GM12878 (cell line): ENCODE measurements at regions not wholly inside any gene's neighbourhood (a gene's known extent, or its start where the extent isn't known, plus 50 kb on each side); places are given as distances from the start of the nearest gene placed in this dataset.

Experiments
- ATAC-seq: fragments of 200-7000 bp; cut with Tn5 transposase; 3 replicates; pipeline ENCODE4 v1.9.1; 2020; ENCODE audit warnings: mild to moderate bottlenecking, moderate library complexity
- BruUV-seq: library from RNA; stranded (reverse); fragments of 400-500 nt; replicated peaks from 2 replicates; lab custom pipeline; 2021; lab: Mats Ljungman, UMichigan
- CTCF ChIA-PET: fragments of 300-600 bp; sonication (Branson Sonifier 250); formaldehyde crosslinking; extraction: SDS; loops from one replicate; lab custom pipeline; 2021; ENCODE audit warnings: inconsistent platforms; lab: Yijun Ruan, JAX
- POLR2A ChIA-PET: fragments of 350-600 bp; formaldehyde crosslinking; extraction: SDS; loops from one replicate; lab custom pipeline; 2021; ENCODE audit warnings: inconsistent platforms; lab: Charles Lee
- RAD21 ChIA-PET: fragments of 300-600 bp; sonication (Branson Sonifier 250); formaldehyde crosslinking; loops from one replicate; lab custom pipeline; 2023; ENCODE audit warnings: antibody characterized with exemption; ENCODE audit not compliant: unreplicated experiment; lab: Charles Lee
- SMC1A ChIA-PET: fragments of 300-600 bp; sonication (Branson Sonifier 250); formaldehyde crosslinking; loops from one replicate; lab custom pipeline; 2023; ENCODE audit not compliant: unreplicated experiment, uncharacterized antibody; lab: Charles Lee
- DNase-seq: peaks from one replicate; pipeline ENCODE4 v3.0.0-alpha.2; 2011; ENCODE audit warnings: low read depth, low spot score
- FAIRE-seq: peaks from 3 replicates; lab custom pipeline; 2011; peaks lifted over from hg19 to GRCh38; lab: Jason Lieb, UNC
- H2AFZ ChIP-seq: 2 replicates; pipeline ENCODE4 v1.6.0; 2011; ENCODE audit warnings: low read depth, low read length, control low read depth; ENCODE audit not compliant: control insufficient read depth
- H3K27ac ChIP-seq: 2 replicates; pipeline ENCODE4 v1.5.1; 2011; ENCODE audit warnings: control low read depth; ENCODE audit not compliant: control insufficient read depth, insufficient read depth
- H3K27me3 ChIP-seq, 2 experiments: replicated peaks in 1 of 2; 2 replicates each; pipeline versions ENCODE4 v1.6.0 to v1.6.1; 2011; ENCODE audit warnings: low read length in 1 of 2; ENCODE audit not compliant: control insufficient read depth in 2 of 2, insufficient read depth in 2 of 2
- H3K36me3 ChIP-seq, 2 experiments: 2 replicates each; pipeline ENCODE4 v1.5.1; 2011; ENCODE audit warnings: low read length in 1 of 2; ENCODE audit not compliant: control insufficient read depth in 2 of 2, insufficient read depth in 2 of 2
- H3K4me1 ChIP-seq: 2 replicates; pipeline ENCODE4 v1.6.1; 2011; ENCODE audit warnings: mild to moderate bottlenecking, low read length, moderate library complexity, mixed read lengths; ENCODE audit not compliant: control insufficient read depth, insufficient read depth
- H3K4me2 ChIP-seq: 2 replicates; pipeline ENCODE4 v1.6.0; 2011; ENCODE audit warnings: control low read depth; ENCODE audit not compliant: control insufficient read depth, insufficient read depth
- H3K4me3 ChIP-seq: fragments of 200-600 bp; sonication (generic); 2 replicates; pipeline ENCODE4 v1.5.1; 2016
- H3K79me2 ChIP-seq: 2 replicates; pipeline ENCODE4 v1.6.0; 2011; ENCODE audit warnings: low read length; ENCODE audit not compliant: control insufficient read depth, insufficient read depth
- H3K9ac ChIP-seq: 2 replicates; pipeline ENCODE4 v1.8.0; 2011; ENCODE audit warnings: low read length, control low read depth, mixed read lengths; ENCODE audit not compliant: control insufficient read depth, insufficient read depth
- H3K9me3 ChIP-seq: replicated peaks from 3 replicates; pipeline ENCODE4 v1.5.1; 2011; ENCODE audit warnings: mild to moderate bottlenecking, low read length; ENCODE audit not compliant: control insufficient read depth, insufficient read depth
- H4K20me1 ChIP-seq: 2 replicates; pipeline ENCODE4 v1.6.0; 2011; ENCODE audit not compliant: control insufficient read depth, insufficient read depth
- BACH1 ChIP-seq: fragments of 450-650 bp; IDR thresholded peaks from 2 replicates; pipeline ENCODE4 v1.6.1; 2017; ENCODE audit warnings: mild to moderate bottlenecking, borderline replicate concordance
- CBX3 ChIP-seq: fragments of 200-600 bp; sonication (generic); IDR thresholded peaks from 2 replicates; pipeline ENCODE4 v1.6.1; 2016; ENCODE audit warnings: low read depth, borderline replicate concordance
- CHD2 ChIP-seq: IDR thresholded peaks from 2 replicates; pipeline ENCODE4 v1.6.1; 2011; ENCODE audit warnings: low read depth, low read length, improper control_type of control experiment, borderline replicate concordance
- ETV6 ChIP-seq, 2 experiments: fragments of 450-650 bp in 1 of 2; IDR thresholded peaks in 1 of 2; conservative IDR thresholded peaks in 1 of 2; 2 replicates each; pipeline ENCODE4 v1.6.1; 2014; ENCODE audit warnings: antibody characterized with exemption in 1 of 2, borderline replicate concordance in 1 of 2, low read depth in 1 of 2, mild to moderate bottlenecking in 1 of 2, moderate library complexity in 1 of 2
- HCFC1 ChIP-seq: fragments of 150-350 bp; IDR thresholded peaks from 2 replicates; pipeline ENCODE4 v1.6.1; 2014; ENCODE audit warnings: low read length
- HDAC2 ChIP-seq: fragments of 200-600 bp; sonication (generic); IDR thresholded peaks from 2 replicates; pipeline ENCODE4 v1.6.1; 2017
- MXI1 ChIP-seq: fragments of 150-350 bp; IDR thresholded peaks from 2 replicates; pipeline ENCODE4 v1.6.1; 2011; ENCODE audit warnings: low read depth, mild to moderate bottlenecking, inconsistent platforms, low read length, improper control_type of control experiment
- NFYB ChIP-seq: IDR thresholded peaks from 2 replicates; pipeline ENCODE4 v1.6.1; 2011; ENCODE audit warnings: low read depth, mild to moderate bottlenecking, low read length, improper control_type of control experiment, moderate library complexity; ENCODE audit not compliant: insufficient read depth
- RB1 ChIP-seq: fragments of 450-650 bp; formaldehyde crosslinking; IDR thresholded peaks from 2 replicates; pipeline ENCODE4 v1.6.1; 2017; ENCODE audit warnings: mild to moderate bottlenecking, borderline replicate concordance
- RELA ChIP-seq: fragments of 450-650 bp; IDR thresholded peaks from 2 replicates; pipeline ENCODE4 v1.8.0; 2014; ENCODE audit warnings: borderline replicate concordance; ENCODE audit not compliant: partially characterized antibody
- SUPT20H ChIP-seq: IDR thresholded peaks from 2 replicates; pipeline ENCODE4 v1.6.1; 2011; ENCODE audit warnings: low read depth, mild to moderate bottlenecking, low read length, moderate library complexity, borderline replicate concordance; ENCODE audit not compliant: control insufficient read depth
- SUZ12 ChIP-seq: fragments of 200-600 bp; sonication (generic); IDR thresholded peaks from one replicate; pipeline ENCODE4 v1.6.1; 2018; ENCODE audit warnings: antibody characterized with exemption, mild to moderate bottlenecking; ENCODE audit not compliant: unreplicated experiment
- YY1 ChIP-seq: IDR thresholded peaks from 2 replicates; pipeline ENCODE4 v1.6.1; 2011; ENCODE audit warnings: low read depth, mild to moderate bottlenecking, low read length
- ZNF217 ChIP-seq: fragments of 450-650 bp; IDR thresholded peaks from 2 replicates; pipeline ENCODE4 v1.6.1; 2017; ENCODE audit warnings: antibody characterized with exemption, mild to moderate bottlenecking
- WGBS: methylation state at CpG from one replicate; pipeline ENCODE4 v1.1.6; 2016; ENCODE audit warnings: low lambda C conversion rate; ENCODE audit not compliant: insufficient replicate concordance, insufficient coverage; ENCODE audit errors: missing lambda C conversion rate; 5-methylcytosine and 5-hydroxymethylcytosine counted together
- in situ Hi-C: fragments of 300-500 bp; cut with MboI; formaldehyde crosslinking; loops from 9 replicates; pipeline ENCODE4 v1.14.3; 2018; ENCODE audit warnings: mixed read lengths
- intact Hi-C: fragments of 100-400 bp; cut with micrococcal nuclease; formaldehyde crosslinking; loops from one replicate; pipeline ENCODE4 v1.14.2; 2022; ENCODE audit not compliant: unreplicated experiment
- TF ChIP-seq, protein P1 (sequence below): fragments of 450-650 bp; IDR thresholded peaks from 2 replicates; pipeline ENCODE4 v1.6.1; 2018; ENCODE audit warnings: mild to moderate bottlenecking, low read depth, moderate library complexity; ENCODE audit not compliant: partially characterized antibody
- TF ChIP-seq, protein P2 (sequence below): fragments of 450-650 bp; IDR thresholded peaks from 2 replicates; pipeline ENCODE4 v1.6.1; 2018; ENCODE audit warnings: borderline replicate concordance, mild to moderate bottlenecking; ENCODE audit not compliant: partially characterized antibody
- TF ChIP-seq, protein P3 (sequence below): IDR thresholded peaks from 2 replicates; pipeline ENCODE4 v1.6.1; 2012; ENCODE audit warnings: low read depth, low read length, improper control_type of control experiment

DNA sequence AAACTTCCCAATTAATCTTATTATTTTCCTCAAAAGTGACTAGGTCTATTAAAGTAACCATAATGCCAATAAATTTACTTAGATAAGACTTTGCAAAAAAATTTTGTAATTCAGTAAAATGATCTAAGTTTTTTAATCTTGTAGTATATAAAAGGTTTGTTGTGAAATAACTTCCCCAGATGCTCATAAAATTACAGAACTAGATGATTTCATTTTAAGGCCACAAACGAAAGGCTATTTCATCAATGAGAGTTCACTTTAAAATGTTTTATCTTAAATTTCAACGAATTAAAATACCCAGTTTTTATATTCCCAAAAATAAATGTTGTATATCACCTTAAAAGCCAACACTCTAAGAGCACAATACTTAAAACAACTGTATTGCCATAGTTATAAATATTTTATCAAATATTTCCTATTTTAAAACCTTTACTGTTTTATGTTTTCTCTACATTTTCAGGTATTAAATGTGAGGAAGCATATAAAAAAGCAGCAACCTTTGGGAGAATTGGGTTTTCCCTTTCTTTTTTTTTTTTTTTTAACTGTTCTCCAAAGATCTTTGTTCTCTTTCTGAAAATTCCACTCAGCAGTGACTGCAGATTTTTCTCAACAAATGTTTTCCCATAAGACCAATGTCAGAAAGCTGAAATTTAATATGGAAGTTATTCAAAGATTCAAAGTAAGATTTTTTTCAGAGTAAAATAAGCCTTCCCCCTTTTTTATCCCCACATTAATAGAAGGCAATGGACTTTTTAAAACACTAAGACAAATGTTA is 169.9 kb downstream of the CYB561 start:
- BruUV-seq: no TSS peak
- Histone ChIP-seq H3K79me2 (no peaks in the 10 kb centered on the region), H3K9ac (no peak overlapping the region), H4K20me1 (no peaks in the 10 kb centered on the region), H3K36me3 (no peaks in the 10 kb centered on the region)
- ChIA-PET RAD21 (interaction anchor here (0.7 kb wide), 1 partner anchor 11 kb away, joined by 3 read pairs; no protein-coding TSS in a partner anchor), CTCF (interaction anchor here (0.6 kb wide), 1 partner anchor 703 kb away, joined by 3 read pairs; no protein-coding TSS in a partner anchor), SMC1A (no interaction called here), POLR2A (no interaction called here)
- FAIRE-seq: no peak
- in situ Hi-C loops (no loop called here), intact Hi-C loops (no loop called here)
- TF ChIP-seq, protein P1, sequence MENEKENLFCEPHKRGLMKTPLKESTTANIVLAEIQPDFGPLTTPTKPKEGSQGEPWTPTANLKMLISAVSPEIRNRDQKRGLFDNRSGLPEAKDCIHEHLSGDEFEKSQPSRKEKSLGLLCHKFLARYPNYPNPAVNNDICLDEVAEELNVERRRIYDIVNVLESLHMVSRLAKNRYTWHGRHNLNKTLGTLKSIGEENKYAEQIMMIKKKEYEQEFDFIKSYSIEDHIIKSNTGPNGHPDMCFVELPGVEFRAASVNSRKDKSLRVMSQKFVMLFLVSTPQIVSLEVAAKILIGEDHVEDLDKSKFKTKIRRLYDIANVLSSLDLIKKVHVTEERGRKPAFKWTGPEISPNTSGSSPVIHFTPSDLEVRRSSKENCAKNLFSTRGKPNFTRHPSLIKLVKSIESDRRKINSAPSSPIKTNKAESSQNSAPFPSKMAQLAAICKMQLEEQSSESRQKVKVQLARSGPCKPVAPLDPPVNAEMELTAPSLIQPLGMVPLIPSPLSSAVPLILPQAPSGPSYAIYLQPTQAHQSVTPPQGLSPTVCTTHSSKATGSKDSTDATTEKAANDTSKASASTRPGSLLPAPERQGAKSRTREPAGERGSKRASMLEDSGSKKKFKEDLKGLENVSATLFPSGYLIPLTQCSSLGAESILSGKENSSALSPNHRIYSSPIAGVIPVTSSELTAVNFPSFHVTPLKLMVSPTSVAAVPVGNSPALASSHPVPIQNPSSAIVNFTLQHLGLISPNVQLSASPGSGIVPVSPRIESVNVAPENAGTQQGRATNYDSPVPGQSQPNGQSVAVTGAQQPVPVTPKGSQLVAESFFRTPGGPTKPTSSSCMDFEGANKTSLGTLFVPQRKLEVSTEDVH: no peak
- TF ChIP-seq, protein P2, sequence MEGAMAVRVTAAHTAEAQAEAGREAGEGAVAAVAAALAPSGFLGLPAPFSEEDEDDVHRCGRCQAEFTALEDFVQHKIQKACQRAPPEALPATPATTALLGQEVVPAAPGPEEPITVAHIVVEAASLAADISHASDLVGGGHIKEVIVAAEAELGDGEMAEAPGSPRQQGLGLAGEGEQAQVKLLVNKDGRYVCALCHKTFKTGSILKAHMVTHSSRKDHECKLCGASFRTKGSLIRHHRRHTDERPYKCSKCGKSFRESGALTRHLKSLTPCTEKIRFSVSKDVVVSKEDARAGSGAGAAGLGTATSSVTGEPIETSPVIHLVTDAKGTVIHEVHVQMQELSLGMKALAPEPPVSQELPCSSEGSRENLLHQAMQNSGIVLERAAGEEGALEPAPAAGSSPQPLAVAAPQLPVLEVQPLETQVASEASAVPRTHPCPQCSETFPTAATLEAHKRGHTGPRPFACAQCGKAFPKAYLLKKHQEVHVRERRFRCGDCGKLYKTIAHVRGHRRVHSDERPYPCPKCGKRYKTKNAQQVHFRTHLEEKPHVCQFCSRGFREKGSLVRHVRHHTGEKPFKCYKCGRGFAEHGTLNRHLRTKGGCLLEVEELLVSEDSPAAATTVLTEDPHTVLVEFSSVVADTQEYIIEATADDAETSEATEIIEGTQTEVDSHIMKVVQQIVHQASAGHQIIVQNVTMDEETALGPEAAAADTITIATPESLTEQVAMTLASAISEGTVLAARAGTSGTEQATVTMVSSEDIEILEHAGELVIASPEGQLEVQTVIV: no peak
- TF ChIP-seq, protein P3, sequence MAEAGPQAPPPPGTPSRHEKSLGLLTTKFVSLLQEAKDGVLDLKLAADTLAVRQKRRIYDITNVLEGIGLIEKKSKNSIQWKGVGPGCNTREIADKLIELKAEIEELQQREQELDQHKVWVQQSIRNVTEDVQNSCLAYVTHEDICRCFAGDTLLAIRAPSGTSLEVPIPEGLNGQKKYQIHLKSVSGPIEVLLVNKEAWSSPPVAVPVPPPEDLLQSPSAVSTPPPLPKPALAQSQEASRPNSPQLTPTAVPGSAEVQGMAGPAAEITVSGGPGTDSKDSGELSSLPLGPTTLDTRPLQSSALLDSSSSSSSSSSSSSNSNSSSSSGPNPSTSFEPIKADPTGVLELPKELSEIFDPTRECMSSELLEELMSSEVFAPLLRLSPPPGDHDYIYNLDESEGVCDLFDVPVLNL: no peak
- TF ChIP-seq YY1 (no peak), HCFC1 (no peak), HDAC2 (no peak), RB1 (no peak), CHD2 (no peak), ZNF217 (no peak), MXI1 (no peak), SUZ12 (no peak), BACH1 (no peak), NFYB (no peak), CBX3 (no peak), ETV6 (conservative IDR thresholded peaks at IDR 0.05 in 1 of 2, IDR thresholded peaks at IDR 0.05 in 1 of 2; ENCODE audit: borderline replicate concordance in 1 of 2, low read depth in 1 of 2) (no peak), RELA (no peak), SUPT20H (no peak)
- TF ChIP-seq, all 136 proteins: peak for 0
- H3K4me3 ChIP-seq: no peak overlapping the region
- H3K4me2 ChIP-seq: no peak overlapping the region
- no peak overlapping the region for H3K27ac ChIP-seq
- no peaks in the 10 kb centered on the region for H3K9me3 ChIP-seq
- no peak for ATAC-seq
- no peaks in the 10 kb centered on the region; a peak in 2 of 4 replicates for H3K27me3 ChIP-seq
- H3K4me1 ChIP-seq: peaks cover 7% of the 10 kb centered on the region
- WGBS: 0% methylated on average over 2 of the region's 2 CpGs
- DNase-seq: no peak
- H2AFZ ChIP-seq: no peak overlapping the region
